ENCODE measurements at regions not wholly inside any gene's neighbourhood (a gene's known extent, or its start where the extent isn't known, plus 50 kb on each side); places are given as distances from the start of the nearest gene placed in this dataset.
"Not testable (repeated sequence)": the region's sequence is repeated elsewhere in the genome, so short reads cannot be mapped to it uniquely, and the experiment has no call there.

DNA sequence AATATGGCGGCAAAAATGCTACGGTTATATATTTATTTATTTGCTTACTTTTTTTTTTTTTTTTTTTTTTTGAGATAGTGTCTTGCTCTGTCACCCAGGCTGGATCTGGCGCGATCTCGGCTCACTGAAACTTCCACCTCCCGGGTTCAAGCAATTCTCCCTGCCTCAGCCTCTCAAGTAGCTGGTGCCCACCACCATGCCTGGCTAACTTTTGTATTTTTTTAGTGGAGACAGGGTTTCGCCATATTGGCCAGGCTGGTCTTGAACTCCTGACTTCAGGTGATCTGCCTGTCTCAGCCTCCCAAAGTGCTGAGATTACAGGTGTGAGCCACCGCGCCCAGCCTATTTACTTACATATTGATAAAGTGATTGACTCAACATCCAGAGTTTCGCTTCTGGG lies 511.6 kb downstream of the ZPLD1 start:
- TF ChIP-seq, protein P1, sequence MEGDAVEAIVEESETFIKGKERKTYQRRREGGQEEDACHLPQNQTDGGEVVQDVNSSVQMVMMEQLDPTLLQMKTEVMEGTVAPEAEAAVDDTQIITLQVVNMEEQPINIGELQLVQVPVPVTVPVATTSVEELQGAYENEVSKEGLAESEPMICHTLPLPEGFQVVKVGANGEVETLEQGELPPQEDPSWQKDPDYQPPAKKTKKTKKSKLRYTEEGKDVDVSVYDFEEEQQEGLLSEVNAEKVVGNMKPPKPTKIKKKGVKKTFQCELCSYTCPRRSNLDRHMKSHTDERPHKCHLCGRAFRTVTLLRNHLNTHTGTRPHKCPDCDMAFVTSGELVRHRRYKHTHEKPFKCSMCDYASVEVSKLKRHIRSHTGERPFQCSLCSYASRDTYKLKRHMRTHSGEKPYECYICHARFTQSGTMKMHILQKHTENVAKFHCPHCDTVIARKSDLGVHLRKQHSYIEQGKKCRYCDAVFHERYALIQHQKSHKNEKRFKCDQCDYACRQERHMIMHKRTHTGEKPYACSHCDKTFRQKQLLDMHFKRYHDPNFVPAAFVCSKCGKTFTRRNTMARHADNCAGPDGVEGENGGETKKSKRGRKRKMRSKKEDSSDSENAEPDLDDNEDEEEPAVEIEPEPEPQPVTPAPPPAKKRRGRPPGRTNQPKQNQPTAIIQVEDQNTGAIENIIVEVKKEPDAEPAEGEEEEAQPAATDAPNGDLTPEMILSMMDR (IDR thresholded peaks at IDR 0.05; ENCODE audit: insufficient read depth, low read length), result not testable (repeated sequence)
- not testable (repeated sequence) for TF ChIP-seq POLR2AphosphoS5 (IDR thresholded peaks at IDR 0.05; ENCODE audit: low read depth)

Measured in HL-60 (cell line).